WTC11 (cell line): ENCODE measurements at regions not wholly inside any gene's neighbourhood (a gene's known extent, or its start where the extent isn't known, plus 50 kb on each side); places are given as distances from the start of the nearest gene placed in this dataset.

ENCODE experiments used
- ATAC-seq: fragments of 200-7000 bp; cut with Tn5 transposase; 2 replicates; pipeline ENCODE4 v1.10.0; 2021; ENCODE audit warnings: mild to moderate bottlenecking, moderate library complexity
- CTCF ChIA-PET: fragments of 300-600 bp; sonication (Branson Sonifier 250); formaldehyde crosslinking; loops from one replicate; lab custom pipeline; 2021; ENCODE audit warnings: antibody characterized with exemption; lab: Charles Lee
- POLR2A ChIA-PET: fragments of 350-600 bp; sonication (Branson Sonifier 250); formaldehyde crosslinking; loops from one replicate; lab custom pipeline; 2021; ENCODE audit warnings: antibody characterized with exemption; lab: Charles Lee
- DNase-seq: peaks from one replicate; pipeline ENCODE4 v3.0.0; 2021; ENCODE audit warnings: low spot score
- H3K27ac Mint-ChIP-seq: 2 replicates; pipeline ENCODE4 v1.8.0; 2021; ENCODE audit warnings: mixed read lengths
- H3K27me3 Mint-ChIP-seq: 2 replicates; pipeline ENCODE4 v1.8.0; 2021; ENCODE audit warnings: low read depth, mild to moderate bottlenecking, moderate library complexity, mixed read lengths
- H3K36me3 Mint-ChIP-seq: 2 replicates; pipeline ENCODE4 v1.8.0; 2021; ENCODE audit warnings: mixed read lengths
- H3K4me1 Mint-ChIP-seq: 2 replicates; pipeline ENCODE4 v1.8.0; 2022; ENCODE audit warnings: mixed read lengths
- H3K4me3 Mint-ChIP-seq: 2 replicates; pipeline ENCODE4 v1.8.0; 2021; ENCODE audit warnings: mild to moderate bottlenecking, moderate library complexity, mixed read lengths
- H3K9me3 Mint-ChIP-seq: 2 replicates; pipeline ENCODE4 v1.8.0; 2021; ENCODE audit warnings: mixed read lengths
- ATF2 ChIP-seq: sonication (generic); formaldehyde crosslinking; IDR thresholded peaks from 2 replicates; pipeline ENCODE4 v1.8.1; 2022; ENCODE audit warnings: low read depth, missing genetic modification reagents, borderline replicate concordance
- E2F1 ChIP-seq: sonication (generic); formaldehyde crosslinking; IDR thresholded peaks from 2 replicates; pipeline ENCODE4 v1.8.0; 2022; ENCODE audit warnings: mild to moderate bottlenecking, missing genetic modification reagents
- ELF4 ChIP-seq: sonication (generic); formaldehyde crosslinking; IDR thresholded peaks from 2 replicates; pipeline ENCODE4 v1.8.1; 2022; ENCODE audit warnings: low read depth, mild to moderate bottlenecking, moderate library complexity, missing genetic modification reagents
- ETV6 ChIP-seq: sonication (generic); formaldehyde crosslinking; IDR thresholded peaks from 2 replicates; pipeline ENCODE4 v1.8.1; 2022; ENCODE audit warnings: mild to moderate bottlenecking, missing genetic modification reagents
- GTF2I ChIP-seq: fragments of 250-450 bp; sonication (Bioruptor Pico); conservative IDR thresholded peaks from 2 replicates; pipeline ENCODE4 v1.4.0; 2021; ENCODE audit warnings: mild to moderate bottlenecking
- JAZF1 ChIP-seq: fragments of 250-450 bp; sonication (Bioruptor Pico); IDR thresholded peaks from 2 replicates; pipeline ENCODE4 v1.9.0; 2021; ENCODE audit warnings: moderate library complexity, mild to moderate bottlenecking, inconsistent platforms
- JUN ChIP-seq: sonication (generic); formaldehyde crosslinking; IDR thresholded peaks from 2 replicates; pipeline ENCODE4 v1.8.0; 2023; ENCODE audit warnings: mild to moderate bottlenecking, missing genetic modification reagents
- MXD4 ChIP-seq: fragments of 250-450 bp; sonication (Bioruptor Pico); IDR thresholded peaks from 2 replicates; pipeline ENCODE4 v1.8.0; 2021; ENCODE audit warnings: mild to moderate bottlenecking, moderate library complexity, borderline replicate concordance
- NFE2L1 ChIP-seq: sonication (generic); formaldehyde crosslinking; IDR thresholded peaks from 2 replicates; pipeline ENCODE4 v1.8.1; 2023; ENCODE audit warnings: missing genetic modification reagents
- NR1H2 ChIP-seq: sonication (generic); formaldehyde crosslinking; IDR thresholded peaks from 2 replicates; pipeline ENCODE4 v1.9.0; 2021; ENCODE audit warnings: mild to moderate bottlenecking, moderate library complexity, missing genetic modification reagents
- NR3C1 ChIP-seq: sonication (generic); formaldehyde crosslinking; conservative IDR thresholded peaks from 2 replicates; pipeline ENCODE4 v1.8.1; 2023; ENCODE audit warnings: low read depth, mild to moderate bottlenecking, missing genetic modification reagents
- RELA ChIP-seq: sonication (generic); formaldehyde crosslinking; IDR thresholded peaks from 2 replicates; pipeline ENCODE4 v1.8.1; 2022; ENCODE audit warnings: missing genetic modification reagents, mild to moderate bottlenecking, borderline replicate concordance
- SMAD3 ChIP-seq: sonication (generic); formaldehyde crosslinking; IDR thresholded peaks from 2 replicates; pipeline ENCODE4 v1.8.0; 2022; ENCODE audit warnings: missing genetic modification reagents, mild to moderate bottlenecking, borderline replicate concordance
- SOX15 ChIP-seq: fragments of 250-450 bp; sonication (Bioruptor Pico); IDR thresholded peaks from 2 replicates; pipeline ENCODE4 v1.9.0; 2021; ENCODE audit warnings: mild to moderate bottlenecking
- SP1 ChIP-seq: sonication (generic); formaldehyde crosslinking; conservative IDR thresholded peaks from 2 replicates; pipeline ENCODE4 v1.8.1; 2022; ENCODE audit warnings: missing genetic modification reagents
- TP53 ChIP-seq: sonication (generic); formaldehyde crosslinking; IDR thresholded peaks from 2 replicates; pipeline ENCODE4 v1.8.1; 2023; ENCODE audit warnings: mild to moderate bottlenecking, missing genetic modification reagents
- ZNF121 ChIP-seq: sonication (generic); formaldehyde crosslinking; IDR thresholded peaks from 2 replicates; pipeline ENCODE4 v1.8.0; 2023; ENCODE audit warnings: missing genetic modification reagents
- ZNF263 ChIP-seq: sonication (generic); formaldehyde crosslinking; IDR thresholded peaks from 2 replicates; pipeline ENCODE4 v1.8.1; 2022; ENCODE audit warnings: low read depth, mild to moderate bottlenecking, moderate library complexity, missing genetic modification reagents
- ZNF317 ChIP-seq: sonication (generic); formaldehyde crosslinking; IDR thresholded peaks from 2 replicates; pipeline ENCODE4 v1.8.1; 2023; ENCODE audit warnings: low read depth, mild to moderate bottlenecking, moderate library complexity, missing genetic modification reagents, borderline replicate concordance
- ZNF423 ChIP-seq: fragments of 250-450 bp; sonication (Bioruptor Pico); IDR thresholded peaks from 2 replicates; pipeline ENCODE4 v2.1.2; 2022; ENCODE audit warnings: mild to moderate bottlenecking, moderate library complexity
- TF ChIP-seq, protein P1 (sequence below): sonication (generic); formaldehyde crosslinking; IDR thresholded peaks from 2 replicates; pipeline ENCODE4 v1.8.0; 2023; ENCODE audit warnings: mild to moderate bottlenecking, missing genetic modification reagents
- TF ChIP-seq, protein P2 (sequence below): sonication (generic); formaldehyde crosslinking; IDR thresholded peaks from 2 replicates; pipeline ENCODE4 v1.8.0; 2022; ENCODE audit warnings: missing genetic modification reagents
- TF ChIP-seq, protein P3 (sequence below): sonication (generic); formaldehyde crosslinking; IDR thresholded peaks from 2 replicates; pipeline ENCODE4 v1.8.1; 2022; ENCODE audit warnings: low read depth, mild to moderate bottlenecking, moderate library complexity, missing genetic modification reagents, borderline replicate concordance

GRCh38 chrX:42948723-42949657 is 171.0 kb upstream of the PPP1R2C start (continued):
- TF ChIP-seq E2F1 (CRISPR knock-in tag) (no peak), RELA (CRISPR knock-in tag) (no peak), ZNF121 (CRISPR knock-in tag) (no peak), SMAD3 (CRISPR knock-in tag) (no peak)
- TF ChIP-seq, all 79 proteins: peak for 0

DNA sequence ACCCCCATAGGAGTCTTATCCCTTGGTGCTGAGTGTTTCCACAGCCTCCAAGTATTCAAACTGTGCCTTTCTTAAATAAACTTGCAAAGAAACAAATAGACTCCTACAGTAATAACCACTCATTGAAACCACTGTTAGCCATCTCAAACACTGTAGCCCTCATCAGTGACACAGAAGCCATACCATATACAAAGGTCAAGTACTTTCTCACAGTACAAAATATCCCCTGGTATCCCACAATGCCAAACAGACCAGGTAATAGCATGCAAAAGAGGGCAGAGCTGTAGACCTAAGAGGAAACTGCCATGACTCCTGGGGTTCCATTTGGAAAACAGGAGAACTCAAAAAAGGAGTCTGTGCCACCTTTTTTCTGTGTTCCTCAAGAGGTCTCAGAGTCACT is 173.8 kb upstream of the PPP1R2C start:
- ChIA-PET POLR2A (no interaction called here), CTCF (no interaction called here)
- Mint-ChIP-seq H3K4me1 (peaks cover 24% of the 10 kb centered on the region), H3K27me3 (no peaks in the 10 kb centered on the region; the same call in 1 of the 2 replicates), H3K27ac (no peak overlapping the region), H3K4me3 (no peak overlapping the region), H3K36me3 (peaks cover 11% of the 10 kb centered on the region; the same call in 1 of the 2 replicates), H3K9me3 (no peaks in the 10 kb centered on the region)
- ATAC-seq (no peak), DNase-seq (no peak)
- no peak for TF ChIP-seq ZNF263 (CRISPR knock-in tag)
- no peak for TF ChIP-seq GTF2I (CRISPR knock-in tag)
- TF ChIP-seq ELF4 (CRISPR knock-in tag) = no peak
- no peak for TF ChIP-seq NR3C1 (CRISPR knock-in tag)
- TF ChIP-seq JUN (CRISPR knock-in tag) = no peak
- no peak for TF ChIP-seq NR1H2 (CRISPR knock-in tag)
- TF ChIP-seq, protein P1, sequence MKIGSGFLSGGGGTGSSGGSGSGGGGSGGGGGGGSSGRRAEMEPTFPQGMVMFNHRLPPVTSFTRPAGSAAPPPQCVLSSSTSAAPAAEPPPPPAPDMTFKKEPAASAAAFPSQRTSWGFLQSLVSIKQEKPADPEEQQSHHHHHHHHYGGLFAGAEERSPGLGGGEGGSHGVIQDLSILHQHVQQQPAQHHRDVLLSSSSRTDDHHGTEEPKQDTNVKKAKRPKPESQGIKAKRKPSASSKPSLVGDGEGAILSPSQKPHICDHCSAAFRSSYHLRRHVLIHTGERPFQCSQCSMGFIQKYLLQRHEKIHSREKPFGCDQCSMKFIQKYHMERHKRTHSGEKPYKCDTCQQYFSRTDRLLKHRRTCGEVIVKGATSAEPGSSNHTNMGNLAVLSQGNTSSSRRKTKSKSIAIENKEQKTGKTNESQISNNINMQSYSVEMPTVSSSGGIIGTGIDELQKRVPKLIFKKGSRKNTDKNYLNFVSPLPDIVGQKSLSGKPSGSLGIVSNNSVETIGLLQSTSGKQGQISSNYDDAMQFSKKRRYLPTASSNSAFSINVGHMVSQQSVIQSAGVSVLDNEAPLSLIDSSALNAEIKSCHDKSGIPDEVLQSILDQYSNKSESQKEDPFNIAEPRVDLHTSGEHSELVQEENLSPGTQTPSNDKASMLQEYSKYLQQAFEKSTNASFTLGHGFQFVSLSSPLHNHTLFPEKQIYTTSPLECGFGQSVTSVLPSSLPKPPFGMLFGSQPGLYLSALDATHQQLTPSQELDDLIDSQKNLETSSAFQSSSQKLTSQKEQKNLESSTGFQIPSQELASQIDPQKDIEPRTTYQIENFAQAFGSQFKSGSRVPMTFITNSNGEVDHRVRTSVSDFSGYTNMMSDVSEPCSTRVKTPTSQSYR (CRISPR knock-in tag) = no peak
- no peak for TF ChIP-seq ZNF121 (CRISPR knock-in tag)

GRCh38 chrX:42952621-42953020 is 174.7 kb upstream of the PPP1R2C start:
- no peaks in the 10 kb centered on the region; the same call in 1 of the 2 replicates for H3K27me3 Mint-ChIP-seq
- no peaks in the 10 kb centered on the region for H3K9me3 Mint-ChIP-seq
- no peak for DNase-seq
- ATAC-seq = no peak
- H3K4me3 Mint-ChIP-seq = no peak overlapping the region
- ChIA-PET POLR2A (no interaction called here), CTCF (no interaction called here)
- peaks cover 11% of the 10 kb centered on the region; the same call in 1 of the 2 replicates for H3K36me3 Mint-ChIP-seq
- H3K4me1 Mint-ChIP-seq = peaks cover 23% of the 10 kb centered on the region
- H3K27ac Mint-ChIP-seq = no peak overlapping the region
- TF ChIP-seq ETV6 = no peak
- TF ChIP-seq, protein P2, sequence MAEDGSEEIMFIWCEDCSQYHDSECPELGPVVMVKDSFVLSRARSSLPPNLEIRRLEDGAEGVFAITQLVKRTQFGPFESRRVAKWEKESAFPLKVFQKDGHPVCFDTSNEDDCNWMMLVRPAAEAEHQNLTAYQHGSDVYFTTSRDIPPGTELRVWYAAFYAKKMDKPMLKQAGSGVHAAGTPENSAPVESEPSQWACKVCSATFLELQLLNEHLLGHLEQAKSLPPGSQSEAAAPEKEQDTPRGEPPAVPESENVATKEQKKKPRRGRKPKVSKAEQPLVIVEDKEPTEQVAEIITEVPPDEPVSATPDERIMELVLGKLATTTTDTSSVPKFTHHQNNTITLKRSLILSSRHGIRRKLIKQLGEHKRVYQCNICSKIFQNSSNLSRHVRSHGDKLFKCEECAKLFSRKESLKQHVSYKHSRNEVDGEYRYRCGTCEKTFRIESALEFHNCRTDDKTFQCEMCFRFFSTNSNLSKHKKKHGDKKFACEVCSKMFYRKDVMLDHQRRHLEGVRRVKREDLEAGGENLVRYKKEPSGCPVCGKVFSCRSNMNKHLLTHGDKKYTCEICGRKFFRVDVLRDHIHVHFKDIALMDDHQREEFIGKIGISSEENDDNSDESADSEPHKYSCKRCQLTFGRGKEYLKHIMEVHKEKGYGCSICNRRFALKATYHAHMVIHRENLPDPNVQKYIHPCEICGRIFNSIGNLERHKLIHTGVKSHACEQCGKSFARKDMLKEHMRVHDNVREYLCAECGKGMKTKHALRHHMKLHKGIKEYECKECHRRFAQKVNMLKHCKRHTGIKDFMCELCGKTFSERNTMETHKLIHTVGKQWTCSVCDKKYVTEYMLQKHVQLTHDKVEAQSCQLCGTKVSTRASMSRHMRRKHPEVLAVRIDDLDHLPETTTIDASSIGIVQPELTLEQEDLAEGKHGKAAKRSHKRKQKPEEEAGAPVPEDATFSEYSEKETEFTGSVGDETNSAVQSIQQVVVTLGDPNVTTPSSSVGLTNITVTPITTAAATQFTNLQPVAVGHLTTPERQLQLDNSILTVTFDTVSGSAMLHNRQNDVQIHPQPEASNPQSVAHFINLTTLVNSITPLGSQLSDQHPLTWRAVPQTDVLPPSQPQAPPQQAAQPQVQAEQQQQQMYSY = no peak
- TF ChIP-seq, protein P3, sequence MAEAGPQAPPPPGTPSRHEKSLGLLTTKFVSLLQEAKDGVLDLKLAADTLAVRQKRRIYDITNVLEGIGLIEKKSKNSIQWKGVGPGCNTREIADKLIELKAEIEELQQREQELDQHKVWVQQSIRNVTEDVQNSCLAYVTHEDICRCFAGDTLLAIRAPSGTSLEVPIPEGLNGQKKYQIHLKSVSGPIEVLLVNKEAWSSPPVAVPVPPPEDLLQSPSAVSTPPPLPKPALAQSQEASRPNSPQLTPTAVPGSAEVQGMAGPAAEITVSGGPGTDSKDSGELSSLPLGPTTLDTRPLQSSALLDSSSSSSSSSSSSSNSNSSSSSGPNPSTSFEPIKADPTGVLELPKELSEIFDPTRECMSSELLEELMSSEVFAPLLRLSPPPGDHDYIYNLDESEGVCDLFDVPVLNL (CRISPR knock-in tag) = no peak
- no peak for TF ChIP-seq SOX15 (CRISPR knock-in tag)
- TF ChIP-seq MXD4 (CRISPR knock-in tag) = no peak
- no peak for TF ChIP-seq ZNF121 (CRISPR knock-in tag)
- no peak for TF ChIP-seq ZNF317 (CRISPR knock-in tag)
- TF ChIP-seq TP53 (CRISPR knock-in tag) = no peak
- no peak for TF ChIP-seq NFE2L1
- no peak for TF ChIP-seq RELA (CRISPR knock-in tag)
- TF ChIP-seq ATF2 (CRISPR knock-in tag) = no peak
- no peak for TF ChIP-seq ZNF423
- no peak for TF ChIP-seq JAZF1 (CRISPR knock-in tag)
- no peak for TF ChIP-seq SP1 (CRISPR knock-in tag)
- TF ChIP-seq SMAD3 (CRISPR knock-in tag) = no peak
